ENCODE measurements at regions not wholly inside any gene's neighbourhood (a gene's known extent, or its start where the extent isn't known, plus 50 kb on each side); places are given as distances from the start of the nearest gene placed in this dataset.

DNA sequence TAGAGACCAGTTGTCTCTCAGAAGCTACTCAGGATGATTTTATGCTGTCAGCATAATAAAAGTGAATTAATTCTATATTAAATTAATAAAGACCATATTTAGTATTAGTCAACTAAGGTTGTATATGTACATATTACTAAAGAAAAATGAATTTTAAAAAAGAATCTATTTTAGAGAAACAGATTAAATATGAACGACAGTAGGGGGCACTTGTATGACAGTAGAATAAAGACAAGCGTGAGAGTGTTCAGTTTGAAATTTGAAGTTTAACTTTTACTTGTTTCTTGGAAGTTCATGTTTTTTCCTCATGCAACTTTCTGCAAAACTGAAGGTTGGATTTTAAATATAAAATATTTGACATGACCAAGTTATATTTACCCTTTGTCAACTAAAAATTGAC, 67.9 kb upstream of the MACF1 start:
- DNase-seq (ENCODE audit: low spot score): no peak

DNA sequence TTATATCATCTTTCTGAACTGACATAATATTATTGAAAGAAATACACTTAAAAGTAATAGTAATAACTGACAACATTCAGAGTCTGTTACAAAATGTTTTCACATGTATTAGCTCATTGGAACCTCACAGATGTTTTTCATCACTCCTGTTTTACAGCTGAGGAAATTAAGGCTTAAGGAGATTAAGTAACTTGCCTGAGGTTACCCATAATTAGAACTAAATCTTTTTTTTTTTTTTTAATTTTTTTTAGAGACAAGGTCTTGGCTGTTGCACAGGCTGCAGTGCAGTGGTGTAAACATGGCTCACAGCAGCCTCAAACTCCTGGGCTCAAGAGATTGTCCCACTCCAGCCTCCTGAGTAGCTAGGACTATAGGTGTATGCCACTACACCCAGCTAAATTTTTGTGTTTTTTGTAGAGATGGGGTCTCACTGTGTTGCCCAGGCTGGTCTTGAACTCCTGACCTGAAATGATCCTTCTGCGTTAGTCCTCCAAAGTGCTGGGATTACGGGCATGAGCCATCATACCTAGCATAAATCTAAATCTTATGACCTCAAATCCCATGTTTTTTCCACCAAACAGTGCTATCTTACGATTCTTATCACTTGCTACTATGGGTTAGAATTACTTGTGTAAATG, 64.7 kb upstream of the MACF1 start:
- no peak for DNase-seq (ENCODE audit: low spot score)

DNA sequence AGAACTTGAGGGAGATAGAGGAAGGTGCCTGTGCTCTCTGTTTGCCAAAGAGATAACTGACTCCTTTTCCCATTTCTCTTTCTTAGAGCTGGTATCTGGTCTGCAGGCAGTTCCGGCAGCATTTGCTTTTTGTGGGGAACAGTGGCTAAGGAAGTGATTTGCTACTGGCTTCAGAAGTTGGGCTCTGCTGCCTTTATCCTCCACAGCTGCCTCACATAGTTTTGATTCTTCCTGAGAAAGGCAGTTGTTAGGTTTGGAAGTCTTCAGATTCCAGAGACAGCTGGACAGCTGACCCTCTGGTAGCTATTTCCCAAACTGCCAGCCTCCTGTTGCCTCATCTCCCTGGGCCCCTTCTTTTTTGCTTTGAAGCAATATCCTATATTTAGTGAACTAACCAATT, 62.6 kb upstream of the MACF1 start:
- DNase-seq (ENCODE audit: low spot score): no peak

DNA sequence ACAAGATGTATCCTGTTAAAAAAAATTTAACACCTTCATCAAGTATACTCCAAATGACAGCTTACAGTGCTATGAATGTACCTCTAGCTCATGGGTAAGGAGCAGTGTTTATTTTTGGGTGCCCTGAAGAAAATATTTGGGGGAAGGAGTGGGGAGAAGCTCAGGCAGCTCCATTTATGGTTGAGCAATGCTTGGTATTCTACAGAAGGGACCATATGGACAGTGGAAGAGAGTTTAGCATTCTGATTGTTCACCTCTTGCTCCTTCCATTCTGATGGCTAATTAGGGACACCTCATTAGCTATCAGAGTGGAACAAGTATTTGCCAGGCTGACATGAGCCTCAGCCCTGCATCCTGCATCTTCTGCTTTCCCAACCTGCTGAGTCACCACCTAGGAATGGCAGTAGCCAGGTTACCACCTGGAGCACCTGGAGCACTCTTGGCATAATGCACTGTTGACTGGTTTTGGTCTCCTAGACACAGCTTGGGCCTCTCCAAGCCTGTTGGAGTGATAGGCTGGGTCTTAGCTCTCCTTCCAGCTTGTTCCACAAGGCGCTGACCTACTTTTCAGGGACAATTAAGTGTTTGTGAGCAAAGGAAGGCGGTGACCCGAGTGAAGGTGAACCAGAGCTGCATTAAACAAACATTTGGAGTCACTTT, 62.0 kb upstream of the MACF1 start:
- DNase-seq (ENCODE audit: low spot score): no peak

DNA sequence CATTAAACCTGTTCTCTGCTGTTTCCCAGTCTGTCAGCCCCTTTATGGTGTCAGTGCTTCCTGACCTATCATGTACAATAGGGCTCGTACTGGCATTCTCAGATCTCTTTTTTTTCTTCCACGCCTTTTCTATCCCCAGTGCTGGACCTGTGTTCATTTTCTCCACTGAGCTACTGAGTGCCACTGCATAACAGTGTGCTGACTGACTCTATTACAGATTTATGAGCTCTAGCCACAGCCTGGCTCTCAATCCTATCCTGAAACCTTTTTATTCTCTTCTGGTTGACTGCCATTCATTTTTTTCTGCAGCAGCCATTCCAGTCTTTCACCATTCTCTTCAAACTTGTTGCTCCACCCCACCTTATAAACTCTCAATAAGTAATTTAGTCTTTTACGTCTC, 59.6 kb upstream of the MACF1 start:
- no peak for DNase-seq (ENCODE audit: low spot score)

DNA sequence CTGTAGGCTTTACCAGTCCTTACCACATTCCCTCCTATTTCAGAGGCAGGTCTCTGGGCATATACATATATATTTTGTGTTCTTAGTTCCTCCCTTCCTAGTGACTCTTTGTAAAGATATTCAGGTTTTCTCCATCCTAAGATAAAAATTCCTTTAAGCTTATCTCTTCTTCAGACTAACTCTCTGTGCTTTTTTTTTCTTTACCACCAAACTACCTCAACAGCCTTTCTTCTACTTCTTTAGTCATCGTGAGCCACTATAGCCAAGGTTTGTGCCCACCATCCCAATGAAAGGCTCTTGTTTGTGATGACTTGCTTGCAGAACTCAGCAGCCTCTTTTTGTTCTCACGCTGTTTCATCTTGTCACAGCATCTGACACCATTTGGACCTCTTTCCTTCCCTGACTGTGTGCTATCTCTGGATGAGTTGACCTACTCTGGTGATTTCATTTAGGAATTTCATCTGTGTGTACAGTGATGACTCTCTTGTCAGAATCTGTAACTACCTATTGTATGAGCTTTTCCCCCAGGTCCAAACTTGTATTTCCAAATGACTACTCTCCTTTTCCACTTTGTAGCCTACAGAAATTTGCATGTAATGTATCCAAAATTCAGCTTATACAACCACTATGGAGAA, 59.0 kb upstream of the MACF1 start:
- DNase-seq (ENCODE audit: low spot score): no peak

DNA sequence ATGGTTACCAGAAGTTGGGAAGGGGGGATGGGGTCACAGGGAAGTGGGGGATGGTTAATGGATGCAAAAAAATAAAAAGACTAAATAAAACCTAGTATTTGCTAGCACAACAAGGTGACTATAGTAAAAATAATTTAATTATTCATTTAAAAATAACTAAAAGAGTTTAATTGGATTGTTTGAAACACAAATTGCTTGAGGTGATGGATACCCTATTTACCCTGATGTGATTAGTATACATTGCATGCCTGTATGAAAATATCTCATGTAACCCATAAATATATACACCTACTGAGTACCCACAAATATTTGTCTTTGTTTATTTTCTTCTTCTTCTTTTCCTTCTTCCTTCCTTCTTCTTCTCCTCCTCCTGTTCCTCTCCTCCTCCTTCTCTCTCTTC, 57.8 kb upstream of the MACF1 start:
- DNase-seq (ENCODE audit: low spot score): no peak

DNA sequence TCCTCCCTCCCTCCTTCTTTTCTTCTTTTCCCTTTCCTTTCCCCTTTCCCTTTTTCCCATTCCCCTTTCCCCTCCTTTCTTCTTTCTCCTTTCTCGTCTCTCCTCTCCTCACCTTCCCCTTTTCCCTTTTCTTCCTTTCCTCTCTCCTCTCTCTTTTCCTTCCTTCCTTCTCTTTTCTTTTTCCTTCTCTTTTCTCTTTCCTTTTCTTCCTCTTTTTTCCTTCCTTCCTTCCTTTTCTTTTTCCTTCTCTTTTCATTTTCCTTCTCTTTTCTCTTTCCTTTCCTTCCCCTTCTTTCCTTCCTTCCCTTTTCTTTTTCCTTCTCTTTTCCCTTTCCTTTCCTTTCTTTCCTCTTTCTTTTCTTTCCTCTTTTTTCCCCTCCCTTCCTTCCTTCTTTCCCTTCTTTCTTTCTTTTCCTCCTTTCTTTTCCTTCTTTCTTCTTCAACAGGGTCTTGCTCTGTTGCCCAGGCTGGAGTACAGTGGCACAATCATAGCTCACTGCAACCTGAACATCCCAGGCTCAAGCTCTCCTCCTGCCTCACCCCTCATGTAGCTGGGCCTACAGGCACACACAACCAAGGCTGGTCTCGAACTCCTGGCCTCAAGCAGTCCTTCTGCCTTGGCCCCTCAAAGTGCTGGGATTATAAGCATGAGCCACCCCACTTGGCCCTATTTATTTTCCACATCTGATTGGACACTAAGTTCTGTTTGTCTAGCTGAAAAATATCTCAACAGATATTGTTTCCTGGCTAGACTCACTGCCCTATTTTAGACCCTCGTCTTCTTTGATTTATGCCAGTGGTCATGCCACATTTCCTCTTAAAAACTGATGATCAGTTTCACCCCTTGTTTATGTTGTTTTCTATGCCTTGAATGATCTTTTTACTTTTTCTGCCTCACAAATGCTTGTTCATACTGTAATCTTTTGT, 57.1 kb upstream of the MACF1 start:
- no peak for DNase-seq (ENCODE audit: low spot score)

DNA sequence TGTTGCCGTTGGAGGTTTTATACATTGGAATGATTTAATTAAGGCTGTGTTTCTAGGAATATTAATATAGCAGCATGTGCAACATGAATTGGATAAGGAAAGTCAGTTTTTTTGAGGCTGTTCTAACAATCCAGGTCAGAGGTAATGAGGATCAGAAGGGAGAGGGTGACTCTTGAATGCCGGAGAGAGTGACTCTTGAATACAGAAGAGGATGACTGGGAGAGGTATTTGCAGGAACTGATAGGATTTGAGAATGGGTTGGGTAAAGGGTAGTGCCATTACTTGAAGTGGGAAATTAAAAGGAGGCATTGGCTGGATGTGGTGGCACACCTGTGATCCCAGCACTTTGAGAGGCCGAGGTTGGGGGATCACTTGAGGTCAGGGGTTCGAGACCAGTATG, 55.6 kb upstream of the MACF1 start:
- DNase-seq (ENCODE audit: low spot score): no peak

DNA sequence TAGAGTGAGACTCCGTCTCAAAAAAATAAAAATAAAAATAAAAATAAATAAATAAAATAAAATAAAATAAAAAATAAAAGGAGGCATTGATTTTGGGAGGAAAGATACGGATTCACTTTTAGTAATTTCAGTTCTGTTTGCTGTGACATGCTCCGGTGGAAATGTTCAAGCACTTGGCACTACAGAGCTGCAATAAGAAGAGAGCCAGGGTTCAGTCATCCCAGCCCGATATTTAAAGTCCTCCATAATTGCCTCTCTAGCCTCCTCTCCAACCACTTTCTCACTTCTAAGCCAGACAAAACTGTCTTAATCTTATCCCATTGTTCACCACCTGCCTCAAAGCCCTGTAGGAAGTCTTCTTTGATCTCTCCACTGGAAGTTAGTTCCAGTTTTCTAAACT, 55.0 kb upstream of the MACF1 start:
- no peak for DNase-seq (ENCODE audit: low spot score)

DNA sequence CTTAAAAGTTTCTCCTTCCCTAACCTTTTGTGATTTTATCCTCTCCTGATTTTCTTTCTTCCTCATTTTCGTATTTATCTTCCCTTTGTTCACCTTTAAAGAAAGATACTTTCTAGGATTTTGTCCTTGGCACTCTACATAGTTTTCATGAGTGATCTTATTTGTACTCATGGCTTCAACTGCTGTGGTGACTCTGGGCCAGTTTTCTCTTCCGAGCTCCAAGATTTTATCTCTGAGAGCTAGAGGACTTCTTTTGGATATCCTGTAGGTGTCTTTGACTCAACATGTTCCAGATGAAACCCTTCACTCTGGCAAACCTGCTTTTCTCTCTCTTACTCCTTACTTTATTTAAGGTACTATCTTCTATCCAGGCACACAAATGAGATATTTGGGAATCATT, 53.7 kb upstream of the MACF1 start:
- no peak for DNase-seq (ENCODE audit: low spot score)

DNA sequence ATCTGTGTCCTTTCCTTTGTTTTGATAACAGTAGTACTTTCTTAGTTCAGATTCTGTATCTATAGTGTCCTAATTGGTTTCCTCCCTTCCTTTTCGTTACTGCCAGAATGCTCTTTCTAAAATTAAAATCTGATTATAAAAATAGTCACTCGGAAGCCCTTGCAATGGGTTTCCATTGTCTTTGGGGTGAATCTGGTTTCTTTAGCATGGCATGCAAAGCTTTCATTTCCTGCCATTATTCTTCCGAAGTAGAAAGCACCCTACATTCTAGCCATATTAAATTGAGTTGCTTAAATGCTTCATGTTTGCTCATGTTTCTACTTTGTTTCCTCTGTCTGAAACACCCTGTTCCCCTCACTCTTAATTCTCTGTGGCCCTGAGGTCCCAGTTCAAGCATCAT, 53.2 kb upstream of the MACF1 start:
- DNase-seq (ENCODE audit: low spot score): no peak

DNA sequence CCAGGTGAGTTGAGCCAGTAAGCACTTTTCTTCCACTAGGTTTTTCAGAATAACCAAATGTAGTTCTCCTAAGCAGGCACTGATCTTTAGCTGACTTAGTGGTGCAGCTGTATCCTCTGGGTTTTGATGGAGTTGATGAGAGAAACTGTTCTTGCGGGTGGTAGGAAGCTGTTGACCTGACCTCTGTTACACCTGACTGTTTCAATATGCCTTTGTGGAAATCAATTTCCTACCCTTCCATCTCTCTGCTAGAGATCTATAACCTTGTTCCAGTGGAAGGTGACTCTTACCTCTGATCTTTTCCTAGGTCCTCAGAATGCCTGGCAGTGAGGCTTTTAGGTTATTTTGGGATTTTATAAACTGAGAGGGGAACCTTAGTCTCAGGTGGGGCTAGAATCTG, 51.6 kb upstream of the MACF1 start:
- no peak for DNase-seq (ENCODE audit: low spot score)

DNA sequence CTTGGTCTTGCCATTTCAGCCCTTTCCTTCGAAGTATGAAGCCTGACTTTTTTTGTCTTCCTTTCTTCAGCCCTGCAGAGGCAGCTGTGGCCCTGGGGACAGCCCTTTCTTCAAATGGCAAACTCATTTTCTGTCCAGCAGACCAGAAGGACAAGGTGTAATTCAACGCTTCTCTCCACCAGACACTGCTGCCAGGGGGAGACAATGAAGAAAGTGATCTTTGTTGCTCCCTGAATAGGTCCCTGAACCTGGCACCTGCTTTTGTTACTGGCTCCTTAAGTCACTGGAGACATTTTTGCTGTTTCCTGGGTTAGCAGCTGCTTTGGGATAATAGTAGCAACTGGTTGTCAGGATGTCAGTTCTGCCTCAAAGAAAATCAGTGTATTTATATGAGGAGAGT, 50.8 kb upstream of the MACF1 start:
- DNase-seq (ENCODE audit: low spot score): no peak

DNA sequence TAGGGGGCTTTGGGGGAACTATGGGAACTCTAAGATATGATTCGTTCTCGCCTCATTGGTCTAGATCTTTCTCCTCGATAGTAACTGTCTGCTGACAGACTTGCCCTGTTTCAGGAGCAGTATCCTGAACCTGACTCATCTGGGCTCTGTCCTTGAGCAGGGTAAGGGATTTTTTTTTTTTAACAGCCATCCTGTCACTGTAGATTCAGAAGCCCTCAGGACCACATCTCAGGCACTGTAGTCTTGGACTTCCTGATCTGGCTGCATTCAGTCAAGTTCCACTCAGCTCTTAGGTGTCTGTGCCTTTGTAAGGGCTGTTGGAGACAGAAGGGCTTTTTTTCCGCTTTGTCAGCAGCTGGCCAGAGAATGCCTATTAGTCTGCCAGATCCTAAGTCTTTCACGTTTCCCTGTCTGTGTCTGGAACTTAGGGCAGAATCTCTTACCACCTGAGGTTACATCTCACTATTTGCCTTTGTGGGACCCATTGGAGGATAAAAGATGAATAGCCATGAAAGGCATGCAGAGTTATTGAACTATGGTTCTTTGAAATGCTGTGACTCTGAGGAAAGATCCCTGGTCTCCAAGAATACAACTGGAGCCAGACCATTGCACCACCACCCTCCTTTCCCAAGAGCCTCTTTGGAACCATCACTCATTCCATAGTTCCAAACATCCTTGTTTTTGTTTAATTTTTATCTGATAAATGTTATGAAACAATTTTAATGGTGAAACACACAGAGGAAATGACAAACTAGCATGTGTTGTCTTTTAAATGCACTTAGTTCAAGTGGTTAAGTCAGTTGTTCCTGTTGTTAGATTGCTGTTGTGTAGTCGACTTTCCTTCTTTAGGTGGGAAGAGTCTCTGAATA, 49.7 kb upstream of the MACF1 start:
- no peak for DNase-seq (ENCODE audit: low spot score)
